DMS 273 treated with DMSO at 0.1 percent for 48 hours (cell line): ENCODE measurements at regions not wholly inside any gene's neighbourhood (a gene's known extent, or its start where the extent isn't known, plus 50 kb on each side); places are given as distances from the start of the nearest gene placed in this dataset.
"Not testable (repeated sequence)": the region's sequence is repeated elsewhere in the genome, so short reads cannot be mapped to it uniquely, and the experiment has no call there.

Source experiments
- DNase-seq: peaks from one replicate; lab custom pipeline; 2025; lab: John Stamatoyannopoulos, UW

GRCh38 chr6:168825226-168826077 lies 384.5 kb downstream of the SMOC2 start:
- DNase-seq: no peak

GRCh38 chr6:168823397-168824212 lies 382.6 kb downstream of the SMOC2 start:
- DNase-seq: no peak

GRCh38 chr6:168822376-168822775 lies 381.4 kb downstream of the SMOC2 start:
- DNase-seq: no peak

- DNase-seq: no peak
These were observed 378.6 kb downstream of the SMOC2 start for GRCh38 chr6:168819546-168819945.

- DNase-seq: no peak
These were observed 376.7 kb downstream of the SMOC2 start for GRCh38 chr6:168817558-168818159.

GRCh38 chr6:168815229-168815628 lies 374.2 kb downstream of the SMOC2 start:
- DNase-seq: no peak

- no peak for DNase-seq
These were observed 367.2 kb downstream of the SMOC2 start for GRCh38 chr6:168808232-168808631.

- no peak for DNase-seq
These were observed 363.3 kb downstream of the SMOC2 start for GRCh38 chr6:168804331-168804730.

GRCh38 chr6:168803874-168804273 lies 362.9 kb downstream of the SMOC2 start:
- DNase-seq: no peak

- no peak for DNase-seq
These were observed 358.1 kb downstream of the SMOC2 start for GRCh38 chr6:168799067-168799466.

GRCh38 chr6:168796106-168796505 lies 355.1 kb downstream of the SMOC2 start:
- no peak for DNase-seq

GRCh38 chr6:168795611-168796010 lies 354.6 kb downstream of the SMOC2 start:
- not testable (repeated sequence) for DNase-seq

GRCh38 chr6:168794491-168794890 lies 353.5 kb downstream of the SMOC2 start:
- DNase-seq: no peak

- no peak for DNase-seq
These were observed 352.7 kb downstream of the SMOC2 start for GRCh38 chr6:168793649-168794048.

- DNase-seq: no peak
These were observed 350.9 kb downstream of the SMOC2 start for GRCh38 chr6:168791917-168792316.

- DNase-seq: no peak
These were observed 348.7 kb downstream of the SMOC2 start for GRCh38 chr6:168789699-168790098.

GRCh38 chr6:168785720-168786511 lies 344.9 kb downstream of the SMOC2 start:
- no peak for DNase-seq

GRCh38 chr6:168784426-168784825 lies 343.4 kb downstream of the SMOC2 start:
- no peak for DNase-seq

GRCh38 chr6:168783720-168784119 lies 342.7 kb downstream of the SMOC2 start:
- no peak for DNase-seq

- no peak for DNase-seq
These were observed 341.3 kb downstream of the SMOC2 start for GRCh38 chr6:168782187-168782751.

GRCh38 chr6:168778201-168778600 lies 337.2 kb downstream of the SMOC2 start:
- DNase-seq: no peak

GRCh38 chr6:168774381-168774780 lies 333.4 kb downstream of the SMOC2 start:
- no peak for DNase-seq
